GM23338 (cell line): ENCODE measurements at regions not wholly inside any gene's neighbourhood (a gene's known extent, or its start where the extent isn't known, plus 50 kb on each side); places are given as distances from the start of the nearest gene placed in this dataset.

ENCODE experiments used
- ATAC-seq: fragments of 200-7000 bp; cut with Tn5 transposase; 3 replicates; pipeline ENCODE4 v1.9.1; 2020
- DNase-seq: peaks from one replicate; pipeline ENCODE4 v3.0.0-alpha.2; 2015; ENCODE audit warnings: low spot score
- H2AFZ ChIP-seq: fragments of 200-600 bp; sonication (generic); 2 replicates; pipeline ENCODE4 v1.8.0; 2016; ENCODE audit warnings: antibody characterized with exemption, mild to moderate bottlenecking, moderate library complexity
- H3F3A ChIP-seq: fragments of 200-600 bp; sonication (generic); replicated peaks from 2 replicates; pipeline ENCODE4 v1.8.0; 2017; ENCODE audit warnings: antibody characterized with exemption, mixed run types, low read depth
- H3K27ac ChIP-seq: fragments of 200-600 bp; sonication (generic); 2 replicates; pipeline ENCODE4 v1.6.1; 2016; ENCODE audit warnings: low read depth
- H3K27me3 ChIP-seq: fragments of 200-600 bp; sonication (generic); 2 replicates; pipeline ENCODE4 v1.8.0; 2016; ENCODE audit warnings: mild to moderate bottlenecking, mixed run types, moderate library complexity; ENCODE audit not compliant: insufficient read depth
- H3K36me3 ChIP-seq: fragments of 200-600 bp; sonication (generic); 2 replicates; pipeline ENCODE4 v1.8.0; 2016; ENCODE audit warnings: mild to moderate bottlenecking; ENCODE audit not compliant: insufficient read depth
- H3K4me1 ChIP-seq: fragments of 200-600 bp; sonication (generic); 2 replicates; pipeline ENCODE4 v1.8.0; 2016; ENCODE audit warnings: mild to moderate bottlenecking, moderate library complexity; ENCODE audit not compliant: insufficient read depth
- H3K4me2 ChIP-seq: fragments of 200-600 bp; sonication (generic); 2 replicates; pipeline ENCODE4 v1.7.1; 2017; ENCODE audit warnings: mixed run types
- H3K4me3 ChIP-seq: fragments of 200-600 bp; sonication (generic); 2 replicates; pipeline ENCODE4 v1.6.1; 2016; ENCODE audit warnings: mixed run types
- H3K79me2 ChIP-seq: fragments of 200-600 bp; sonication (generic); replicated peaks from 2 replicates; pipeline ENCODE4 v1.8.0; 2017; ENCODE audit warnings: mild to moderate bottlenecking; ENCODE audit not compliant: insufficient read depth
- H3K9me2 ChIP-seq: fragments of 200-600 bp; sonication (generic); 2 replicates; pipeline ENCODE4 v1.8.0; 2017; ENCODE audit not compliant: insufficient read depth
- H4K20me1 ChIP-seq: fragments of 200-600 bp; sonication (generic); replicated peaks from 2 replicates; pipeline ENCODE4 v1.8.0; 2017; ENCODE audit warnings: mild to moderate bottlenecking; ENCODE audit not compliant: insufficient read depth
- H3K27ac Mint-ChIP-seq: 2 replicates; pipeline ENCODE4 v1.8.0; 2020; ENCODE audit warnings: inconsistent platforms, mild to moderate bottlenecking, moderate library complexity, mixed read lengths
- H3K27me3 Mint-ChIP-seq: 3 replicates; pipeline ENCODE4 v1.8.0; 2022; ENCODE audit warnings: low read depth, mild to moderate bottlenecking, moderate library complexity, mixed read lengths, inconsistent platforms; ENCODE audit not compliant: insufficient read depth, poor library complexity
- H3K36me3 Mint-ChIP-seq: 3 replicates; pipeline ENCODE4 v1.8.0; 2021; ENCODE audit warnings: low read depth, mild to moderate bottlenecking, inconsistent platforms, moderate library complexity, mixed read lengths
- H3K4me1 Mint-ChIP-seq: 3 replicates; pipeline ENCODE4 v1.8.0; 2020; ENCODE audit warnings: mild to moderate bottlenecking, inconsistent platforms, mixed read lengths
- H3K4me3 Mint-ChIP-seq: 3 replicates; pipeline ENCODE4 v1.8.0; 2021; ENCODE audit warnings: moderate library complexity, mild to moderate bottlenecking, inconsistent platforms, mixed read lengths
- H3K9me3 Mint-ChIP-seq: 3 replicates; pipeline ENCODE4 v1.8.0; 2020; ENCODE audit warnings: moderate library complexity, mild to moderate bottlenecking, inconsistent platforms, mixed read lengths
- CREB1 ChIP-seq: fragments of 250-450 bp; sonication (Bioruptor Pico); IDR thresholded peaks from 2 replicates; pipeline ENCODE4 v1.5.0; 2020; ENCODE audit warnings: low read depth, mild to moderate bottlenecking, moderate library complexity
- EZH2phosphoT487 ChIP-seq: fragments of 200-600 bp; sonication (generic); IDR thresholded peaks from one replicate; pipeline ENCODE4 v1.8.1; 2018; ENCODE audit warnings: antibody characterized with exemption; ENCODE audit not compliant: unreplicated experiment
- STAT1 ChIP-seq: IDR thresholded peaks from one replicate; pipeline ENCODE4 v1.6.1; 2016; ENCODE audit warnings: antibody characterized with exemption; ENCODE audit not compliant: unreplicated experiment
- ZNF114 ChIP-seq: fragments of 250-450 bp; sonication (Bioruptor Pico); IDR thresholded peaks from 2 replicates; pipeline ENCODE4 v1.5.0; 2020; ENCODE audit warnings: mild to moderate bottlenecking, moderate library complexity
- TF ChIP-seq, protein P1 (sequence below): IDR thresholded peaks from 2 replicates; pipeline ENCODE4 v1.6.1; 2016; ENCODE audit warnings: antibody characterized with exemption
- TF ChIP-seq, protein P2 (sequence below): fragments of 250-450 bp; sonication (Bioruptor Pico); IDR thresholded peaks from 2 replicates; pipeline ENCODE4 v1.5.0; 2020; ENCODE audit warnings: mild to moderate bottlenecking, moderate library complexity
- TF ChIP-seq, protein P3 (sequence below): IDR thresholded peaks from one replicate; pipeline ENCODE4 v1.6.1; 2018; ENCODE audit warnings: antibody characterized with exemption; ENCODE audit not compliant: unreplicated experiment

DNA sequence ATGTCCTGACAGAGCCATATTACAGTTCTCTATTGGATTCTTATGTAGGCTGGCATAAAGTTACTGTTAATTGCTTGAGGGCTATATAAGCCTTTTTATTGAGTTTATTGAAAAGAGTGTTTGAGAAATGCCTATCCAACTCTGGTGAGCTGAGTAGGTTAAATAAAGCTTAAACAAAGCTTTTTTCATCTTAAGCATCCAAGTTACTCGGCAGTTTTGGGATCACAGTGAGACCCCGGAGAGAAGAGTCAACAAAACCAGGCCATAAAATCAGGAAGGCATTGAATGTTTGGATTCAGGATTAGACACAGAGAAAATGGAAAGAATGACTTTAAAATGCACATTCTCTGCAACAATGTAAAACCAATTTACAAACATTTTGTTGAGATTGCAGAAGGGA, 588.5 kb downstream of the DACH1 start:
- Histone ChIP-seq H3K36me3 (no peaks in the 10 kb centered on the region), H3K27me3 (no peaks in the 10 kb centered on the region), H3F3A (no peaks in the 10 kb centered on the region), H3K79me2 (no peaks in the 10 kb centered on the region), H3K9me2 (no peaks in the 10 kb centered on the region), H3K27ac (no peak overlapping the region), H3K4me1 (no peaks in the 10 kb centered on the region), H3K4me2 (no peak overlapping the region), H4K20me1 (no peaks in the 10 kb centered on the region), H3K4me3 (no peak overlapping the region), H2AFZ (0 out of 2 replicates have a peak overlapping the region, but pooled peaks have one; percentile 7)
- peaks cover 6% of the 10 kb centered on the region; the same call in 1 of the 3 replicates for H3K4me1 Mint-ChIP-seq
- no peaks in the 10 kb centered on the region for H3K36me3 Mint-ChIP-seq
- H3K9me3 Mint-ChIP-seq: no peaks in the 10 kb centered on the region
- DNase-seq (no peak), ATAC-seq (no peak)
- H3K27me3 Mint-ChIP-seq: no peaks in the 10 kb centered on the region
- no peak overlapping the region for H3K4me3 Mint-ChIP-seq
- H3K27ac Mint-ChIP-seq: no peak overlapping the region
- TF ChIP-seq, protein P1, sequence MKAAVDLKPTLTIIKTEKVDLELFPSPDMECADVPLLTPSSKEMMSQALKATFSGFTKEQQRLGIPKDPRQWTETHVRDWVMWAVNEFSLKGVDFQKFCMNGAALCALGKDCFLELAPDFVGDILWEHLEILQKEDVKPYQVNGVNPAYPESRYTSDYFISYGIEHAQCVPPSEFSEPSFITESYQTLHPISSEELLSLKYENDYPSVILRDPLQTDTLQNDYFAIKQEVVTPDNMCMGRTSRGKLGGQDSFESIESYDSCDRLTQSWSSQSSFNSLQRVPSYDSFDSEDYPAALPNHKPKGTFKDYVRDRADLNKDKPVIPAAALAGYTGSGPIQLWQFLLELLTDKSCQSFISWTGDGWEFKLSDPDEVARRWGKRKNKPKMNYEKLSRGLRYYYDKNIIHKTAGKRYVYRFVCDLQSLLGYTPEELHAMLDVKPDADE: no peak
- no peak for TF ChIP-seq EZH2phosphoT487

DNA sequence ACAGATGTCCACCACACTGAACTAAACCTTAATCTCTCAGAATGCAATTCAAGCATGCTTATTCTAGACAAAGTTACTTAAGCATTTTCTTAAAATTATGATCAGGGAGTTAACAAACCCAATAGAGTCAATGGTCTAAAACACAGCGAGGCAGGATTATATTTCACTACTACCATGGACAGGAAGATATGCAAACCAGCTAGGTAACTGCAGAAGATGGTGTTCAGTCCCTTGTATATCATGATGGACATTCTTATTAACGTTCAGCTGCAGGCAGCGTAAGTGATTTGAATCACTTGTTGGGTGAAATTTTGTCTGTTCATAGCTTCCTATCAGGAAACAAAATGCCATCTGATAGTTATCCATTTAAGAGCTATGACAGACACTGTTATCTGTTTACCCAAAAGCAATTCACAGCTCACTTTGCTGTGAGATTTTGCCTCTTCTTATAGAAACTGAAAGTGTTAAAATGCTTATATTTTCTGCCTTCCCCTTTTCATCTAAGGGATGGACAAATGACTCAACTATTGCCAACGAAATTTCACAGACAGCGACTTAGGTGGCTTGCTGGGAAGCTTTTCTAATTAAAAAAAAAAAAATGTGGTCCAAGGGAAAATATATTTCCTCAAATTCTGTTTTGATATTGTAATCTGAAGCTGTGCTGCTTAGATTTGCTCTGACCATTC, 591.9 kb downstream of the DACH1 start:
- ATAC-seq (no peak), DNase-seq (no peak)
- H3K4me2 ChIP-seq: no peak overlapping the region
- no peaks in the 10 kb centered on the region for H3F3A ChIP-seq
- H3K27me3 ChIP-seq: no peaks in the 10 kb centered on the region
- H3K27ac ChIP-seq: no peak overlapping the region
- H3K27me3 Mint-ChIP-seq: no peaks in the 10 kb centered on the region
- no peaks in the 10 kb centered on the region for H3K36me3 Mint-ChIP-seq
- peaks cover 6% of the 10 kb centered on the region; the same call in 1 of the 3 replicates for H3K4me1 Mint-ChIP-seq
- no peak overlapping the region for H3K4me3 ChIP-seq
- no peaks in the 10 kb centered on the region for H3K9me3 Mint-ChIP-seq
- no peaks in the 10 kb centered on the region for H3K4me1 ChIP-seq
- no peak overlapping the region for H3K27ac Mint-ChIP-seq
- H3K4me3 Mint-ChIP-seq: no peak overlapping the region
- no peak overlapping the region for H2AFZ ChIP-seq
- no peaks in the 10 kb centered on the region for H4K20me1 ChIP-seq
- TF ChIP-seq, protein P2, sequence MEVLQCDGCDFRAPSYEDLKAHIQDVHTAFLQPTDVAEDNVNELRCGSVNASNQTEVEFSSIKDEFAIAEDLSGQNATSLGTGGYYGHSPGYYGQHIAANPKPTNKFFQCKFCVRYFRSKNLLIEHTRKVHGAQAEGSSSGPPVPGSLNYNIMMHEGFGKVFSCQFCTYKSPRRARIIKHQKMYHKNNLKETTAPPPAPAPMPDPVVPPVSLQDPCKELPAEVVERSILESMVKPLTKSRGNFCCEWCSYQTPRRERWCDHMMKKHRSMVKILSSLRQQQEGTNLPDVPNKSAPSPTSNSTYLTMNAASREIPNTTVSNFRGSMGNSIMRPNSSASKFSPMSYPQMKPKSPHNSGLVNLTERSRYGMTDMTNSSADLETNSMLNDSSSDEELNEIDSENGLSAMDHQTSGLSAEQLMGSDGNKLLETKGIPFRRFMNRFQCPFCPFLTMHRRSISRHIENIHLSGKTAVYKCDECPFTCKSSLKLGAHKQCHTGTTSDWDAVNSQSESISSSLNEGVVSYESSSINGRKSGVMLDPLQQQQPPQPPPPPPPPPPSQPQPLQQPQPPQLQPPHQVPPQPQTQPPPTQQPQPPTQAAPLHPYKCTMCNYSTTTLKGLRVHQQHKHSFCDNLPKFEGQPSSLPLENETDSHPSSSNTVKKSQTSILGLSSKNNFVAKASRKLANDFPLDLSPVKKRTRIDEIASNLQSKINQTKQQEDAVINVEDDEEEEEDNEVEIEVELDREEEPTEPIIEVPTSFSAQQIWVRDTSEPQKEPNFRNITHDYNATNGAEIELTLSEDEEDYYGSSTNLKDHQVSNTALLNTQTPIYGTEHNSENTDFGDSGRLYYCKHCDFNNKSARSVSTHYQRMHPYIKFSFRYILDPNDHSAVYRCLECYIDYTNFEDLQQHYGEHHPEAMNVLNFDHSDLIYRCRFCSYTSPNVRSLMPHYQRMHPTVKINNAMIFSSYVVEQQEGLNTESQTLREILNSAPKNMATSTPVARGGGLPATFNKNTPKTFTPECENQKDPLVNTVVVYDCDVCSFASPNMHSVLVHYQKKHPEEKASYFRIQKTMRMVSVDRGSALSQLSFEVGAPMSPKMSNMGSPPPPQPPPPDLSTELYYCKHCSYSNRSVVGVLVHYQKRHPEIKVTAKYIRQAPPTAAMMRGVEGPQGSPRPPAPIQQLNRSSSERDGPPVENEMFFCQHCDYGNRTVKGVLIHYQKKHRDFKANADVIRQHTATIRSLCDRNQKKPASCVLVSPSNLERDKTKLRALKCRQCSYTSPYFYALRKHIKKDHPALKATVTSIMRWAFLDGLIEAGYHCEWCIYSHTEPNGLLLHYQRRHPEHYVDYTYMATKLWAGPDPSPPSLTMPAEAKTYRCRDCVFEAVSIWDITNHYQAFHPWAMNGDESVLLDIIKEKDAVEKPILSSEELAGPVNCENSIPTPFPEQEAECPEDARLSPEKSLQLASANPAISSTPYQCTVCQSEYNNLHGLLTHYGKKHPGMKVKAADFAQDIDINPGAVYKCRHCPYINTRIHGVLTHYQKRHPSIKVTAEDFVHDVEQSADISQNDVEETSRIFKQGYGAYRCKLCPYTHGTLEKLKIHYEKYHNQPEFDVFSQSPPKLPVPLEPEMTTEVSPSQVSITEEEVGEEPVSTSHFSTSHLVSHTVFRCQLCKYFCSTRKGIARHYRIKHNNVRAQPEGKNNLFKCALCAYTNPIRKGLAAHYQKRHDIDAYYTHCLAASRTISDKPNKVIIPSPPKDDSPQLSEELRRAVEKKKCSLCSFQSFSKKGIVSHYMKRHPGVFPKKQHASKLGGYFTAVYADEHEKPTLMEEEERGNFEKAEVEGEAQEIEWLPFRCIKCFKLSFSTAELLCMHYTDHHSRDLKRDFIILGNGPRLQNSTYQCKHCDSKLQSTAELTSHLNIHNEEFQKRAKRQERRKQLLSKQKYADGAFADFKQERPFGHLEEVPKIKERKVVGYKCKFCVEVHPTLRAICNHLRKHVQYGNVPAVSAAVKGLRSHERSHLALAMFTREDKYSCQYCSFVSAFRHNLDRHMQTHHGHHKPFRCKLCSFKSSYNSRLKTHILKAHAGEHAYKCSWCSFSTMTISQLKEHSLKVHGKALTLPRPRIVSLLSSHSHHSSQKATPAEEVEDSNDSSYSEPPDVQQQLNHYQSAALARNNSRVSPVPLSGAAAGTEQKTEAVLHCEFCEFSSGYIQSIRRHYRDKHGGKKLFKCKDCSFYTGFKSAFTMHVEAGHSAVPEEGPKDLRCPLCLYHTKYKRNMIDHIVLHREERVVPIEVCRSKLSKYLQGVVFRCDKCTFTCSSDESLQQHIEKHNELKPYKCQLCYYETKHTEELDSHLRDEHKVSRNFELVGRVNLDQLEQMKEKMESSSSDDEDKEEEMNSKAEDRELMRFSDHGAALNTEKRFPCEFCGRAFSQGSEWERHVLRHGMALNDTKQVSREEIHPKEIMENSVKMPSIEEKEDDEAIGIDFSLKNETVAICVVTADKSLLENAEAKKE (CRISPR knock-in tag): no peak
- no peak for TF ChIP-seq STAT1
- TF ChIP-seq, protein P3, sequence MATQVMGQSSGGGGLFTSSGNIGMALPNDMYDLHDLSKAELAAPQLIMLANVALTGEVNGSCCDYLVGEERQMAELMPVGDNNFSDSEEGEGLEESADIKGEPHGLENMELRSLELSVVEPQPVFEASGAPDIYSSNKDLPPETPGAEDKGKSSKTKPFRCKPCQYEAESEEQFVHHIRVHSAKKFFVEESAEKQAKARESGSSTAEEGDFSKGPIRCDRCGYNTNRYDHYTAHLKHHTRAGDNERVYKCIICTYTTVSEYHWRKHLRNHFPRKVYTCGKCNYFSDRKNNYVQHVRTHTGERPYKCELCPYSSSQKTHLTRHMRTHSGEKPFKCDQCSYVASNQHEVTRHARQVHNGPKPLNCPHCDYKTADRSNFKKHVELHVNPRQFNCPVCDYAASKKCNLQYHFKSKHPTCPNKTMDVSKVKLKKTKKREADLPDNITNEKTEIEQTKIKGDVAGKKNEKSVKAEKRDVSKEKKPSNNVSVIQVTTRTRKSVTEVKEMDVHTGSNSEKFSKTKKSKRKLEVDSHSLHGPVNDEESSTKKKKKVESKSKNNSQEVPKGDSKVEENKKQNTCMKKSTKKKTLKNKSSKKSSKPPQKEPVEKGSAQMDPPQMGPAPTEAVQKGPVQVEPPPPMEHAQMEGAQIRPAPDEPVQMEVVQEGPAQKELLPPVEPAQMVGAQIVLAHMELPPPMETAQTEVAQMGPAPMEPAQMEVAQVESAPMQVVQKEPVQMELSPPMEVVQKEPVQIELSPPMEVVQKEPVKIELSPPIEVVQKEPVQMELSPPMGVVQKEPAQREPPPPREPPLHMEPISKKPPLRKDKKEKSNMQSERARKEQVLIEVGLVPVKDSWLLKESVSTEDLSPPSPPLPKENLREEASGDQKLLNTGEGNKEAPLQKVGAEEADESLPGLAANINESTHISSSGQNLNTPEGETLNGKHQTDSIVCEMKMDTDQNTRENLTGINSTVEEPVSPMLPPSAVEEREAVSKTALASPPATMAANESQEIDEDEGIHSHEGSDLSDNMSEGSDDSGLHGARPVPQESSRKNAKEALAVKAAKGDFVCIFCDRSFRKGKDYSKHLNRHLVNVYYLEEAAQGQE: no peak
- no peak for TF ChIP-seq CREB1 (CRISPR knock-in tag)
- TF ChIP-seq ZNF114 (CRISPR knock-in tag): no peak
- H3K9me2 ChIP-seq: no peaks in the 10 kb centered on the region
- no peaks in the 10 kb centered on the region for H3K79me2 ChIP-seq
- no peaks in the 10 kb centered on the region for H3K36me3 ChIP-seq
